ENCODE measurements at regions not wholly inside any gene's neighbourhood (a gene's known extent, or its start where the extent isn't known, plus 50 kb on each side); places are given as distances from the start of the nearest gene placed in this dataset.

GRCh38 chr3:64983583-64984359 is 296.0 kb upstream of the ADAMTS9 start (continued):
- TF ChIP-seq ATF3 (IDR thresholded peaks at IDR 0.05) (no peak), POLR2A (IDR thresholded peaks at IDR 0.05; ENCODE audit: borderline replicate concordance, extremely low read depth, insufficient read depth, insufficient read length) (no peak), ZBTB33 (IDR thresholded peaks at IDR 0.05; ENCODE audit: extremely low read depth, insufficient replicate concordance, low read length) (no peak), ZNF274 (IDR thresholded peaks at IDR 0.05; ENCODE audit: low read depth, low read length) (no peak), JUND (IDR thresholded peaks at IDR 0.05) (no peak), SIN3A (IDR thresholded peaks at IDR 0.05; ENCODE audit: low read depth) (no peak), SP1 (IDR thresholded peaks at IDR 0.05; ENCODE audit: low read depth) (no peak), SRF (IDR thresholded peaks at IDR 0.05; ENCODE audit: low read depth) (no peak), POLR2AphosphoS5 (IDR thresholded peaks at IDR 0.05; ENCODE audit: low read depth, low read length) (no peak)

GRCh38 chr3:64977308-64978100 is 289.7 kb upstream of the ADAMTS9 start:
- Histone ChIP-seq H3K79me2 (ENCODE audit: insufficient read depth, low read length) (no peaks in the 10 kb centered on the region), H3K4me1 (ENCODE audit: control insufficient read depth in 1 of 2, insufficient read depth in 2 of 2, low read length in 2 of 2) (peaks cover 0 to 4% of the 10 kb centered on the region in 2 experiments; a peak in 1 of 4 replicates), H3K9ac (ENCODE audit: low read length) (no peak overlapping the region), H3K36me3 (ENCODE audit: control insufficient read depth in 1 of 2, insufficient read depth in 2 of 2, low read length in 2 of 2) (no peaks in the 10 kb centered on the region), H3K4me3 (replicated peaks in 1 of 2; ENCODE audit: low read depth in 1 of 2, low read length in 2 of 2) (no peak overlapping the region), H2AFZ (ENCODE audit: low read depth, low read length, poor library complexity, severe bottlenecking) (no peak overlapping the region), H3K9me3 (ENCODE audit: control insufficient read depth in 1 of 2, insufficient read depth in 1 of 2, low read depth in 1 of 2, low read length in 2 of 2) (no peaks in the 10 kb centered on the region), H3K27me3 (ENCODE audit: insufficient read depth, low read length) (peaks cover 10% of the 10 kb centered on the region; the same call in 1 of the 2 replicates), H3K27ac (ENCODE audit: low read depth, low read length) (no peak overlapping the region), H4K20me1 (ENCODE audit: insufficient read depth) (no peaks in the 10 kb centered on the region), H3K9me2 (ENCODE audit: insufficient read depth) (no peaks in the 10 kb centered on the region), H3K4me2 (ENCODE audit: low read length) (no peak overlapping the region)
- intact Hi-C loops (cut with micrococcal nuclease) = no loop called here
- RAD21 ChIA-PET (ENCODE audit: low non-redundant PET in 1 of 2, low total read pairs in 2 of 2, uncharacterized antibody in 2 of 2, unreplicated experiment in 2 of 2) = no interaction called here
- DNase-seq (ENCODE audit: low read depth, low spot score) (no peak), ATAC-seq (no peak)
- no TSS peak for BruUV-seq (replicated peaks)
- CTCF ChIA-PET = no interaction called here
- POLR2A ChIA-PET = no interaction called here
- TF ChIP-seq SRF (IDR thresholded peaks at IDR 0.05; ENCODE audit: low read depth) = no peak
- no peak for TF ChIP-seq SIN3A (IDR thresholded peaks at IDR 0.05; ENCODE audit: low read depth)
- TF ChIP-seq REST (IDR thresholded peaks at IDR 0.05; ENCODE audit: low read depth) = no peak
- TF ChIP-seq POLR2AphosphoS5 (IDR thresholded peaks at IDR 0.05; ENCODE audit: low read depth, low read length) = no peak
- TF ChIP-seq ATF3 (IDR thresholded peaks at IDR 0.05) = no peak
- no peak for TF ChIP-seq CBX3 (IDR thresholded peaks at IDR 0.05; ENCODE audit: low read depth)
- TF ChIP-seq ZBTB33 (IDR thresholded peaks at IDR 0.05; ENCODE audit: extremely low read depth, insufficient replicate concordance, low read length) = no peak
- no peak for TF ChIP-seq CEBPB (IDR thresholded peaks at IDR 0.05; ENCODE audit: low read depth)
- TF ChIP-seq MAX (IDR thresholded peaks at IDR 0.05) = no peak
- no peak for TF ChIP-seq ZFX (IDR thresholded peaks at IDR 0.05)
